ENCODE measurements at regions not wholly inside any gene's neighbourhood (a gene's known extent, or its start where the extent isn't known, plus 50 kb on each side); places are given as distances from the start of the nearest gene placed in this dataset.

- DNase-seq, result no peak
- ChIA-PET POLR2A (no interaction called here), CTCF (interaction anchor here (0.7 kb wide), 1 partner anchor 10 kb away, joined by 3 read pairs; no protein-coding TSS in a partner anchor)
- no peaks in the 10 kb centered on the region for H3K27me3 ChIP-seq (replicated peaks in 2 of 5; ENCODE audit: control insufficient read depth in 4 of 5, insufficient read depth in 5 of 5, low read length in 4 of 5)
- no peaks in the 10 kb centered on the region for H3K4me1 ChIP-seq (ENCODE audit: control extremely low read depth in 1 of 4, control insufficient read depth in 4 of 4, insufficient read depth in 4 of 4, low read length in 3 of 4)
- H3K36me3 ChIP-seq (ENCODE audit: control insufficient read depth in 4 of 4, insufficient read depth in 4 of 4, low read length in 3 of 4), result no peaks in the 10 kb centered on the region
- H3K9me3 ChIP-seq (ENCODE audit: control extremely low read depth in 1 of 5, control insufficient read depth in 4 of 5, insufficient read depth in 2 of 5, low read depth in 1 of 5, low read length in 4 of 5), result no peaks in the 10 kb centered on the region
- no peak overlapping the region for H3K27ac ChIP-seq (ENCODE audit: insufficient read depth in 1 of 2, low read depth in 1 of 2, low read length in 2 of 2, poor library complexity in 1 of 2, severe bottlenecking in 2 of 2)
- H3K4me3 ChIP-seq (ENCODE audit: control insufficient read depth in 1 of 7, extremely low read depth in 1 of 7, insufficient read depth in 4 of 7, low read depth in 2 of 7, low read length in 6 of 7), result no peak overlapping the region
- WGBS (ENCODE audit: insufficient coverage), result 100% methylated on average over 1 of the region's 3 CpGs
These were observed 299.0 kb downstream of the FAT3 start for GRCh38 chr11:92523611-92524010.

GRCh38 chr11:92524542-92524941 lies 299.9 kb downstream of the FAT3 start:
- CTCF ChIA-PET, result no interaction called here
- Histone ChIP-seq H3K4me3 (ENCODE audit: control insufficient read depth in 1 of 7, extremely low read depth in 1 of 7, insufficient read depth in 4 of 7, low read depth in 2 of 7, low read length in 6 of 7) (no peak overlapping the region), H3K27ac (ENCODE audit: insufficient read depth in 1 of 2, low read depth in 1 of 2, low read length in 2 of 2, poor library complexity in 1 of 2, severe bottlenecking in 2 of 2) (no peak overlapping the region), H3K4me1 (ENCODE audit: control extremely low read depth in 1 of 4, control insufficient read depth in 4 of 4, insufficient read depth in 4 of 4, low read length in 3 of 4) (no peaks in the 10 kb centered on the region), H3K36me3 (ENCODE audit: control insufficient read depth in 4 of 4, insufficient read depth in 4 of 4, low read length in 3 of 4) (no peaks in the 10 kb centered on the region), H3K27me3 (replicated peaks in 2 of 5; ENCODE audit: control insufficient read depth in 4 of 5, insufficient read depth in 5 of 5, low read length in 4 of 5) (no peaks in the 10 kb centered on the region), H3K9me3 (ENCODE audit: control extremely low read depth in 1 of 5, control insufficient read depth in 4 of 5, insufficient read depth in 2 of 5, low read depth in 1 of 5, low read length in 4 of 5) (no peaks in the 10 kb centered on the region)
- POLR2A ChIA-PET, result no interaction called here
- no peak for DNase-seq
- WGBS (ENCODE audit: insufficient coverage), result 100% methylated on average over 1 of the region's 5 CpGs

DNA sequence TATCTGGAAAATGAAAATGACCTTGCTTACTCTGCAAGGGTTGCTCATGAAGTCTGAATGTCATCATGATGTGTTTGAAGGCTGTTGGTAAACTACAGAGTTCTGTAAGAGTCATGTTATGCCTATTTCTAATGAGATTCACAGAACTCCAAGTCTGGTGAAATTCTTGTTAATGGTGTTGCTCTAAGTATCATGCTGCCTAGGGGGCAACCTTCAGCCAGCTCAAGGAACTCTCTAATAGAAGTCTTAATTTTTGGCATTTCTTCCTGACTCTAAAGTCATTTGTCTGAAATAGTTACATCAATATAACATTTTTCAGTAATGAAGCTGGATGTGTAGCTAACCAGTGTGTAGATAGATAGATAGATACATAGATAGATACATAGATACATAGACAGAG lies 302.8 kb downstream of the FAT3 start:
- ChIA-PET CTCF (no interaction called here), POLR2A (no interaction called here)
- no peak overlapping the region for H3K27ac ChIP-seq (ENCODE audit: insufficient read depth in 1 of 2, low read depth in 1 of 2, low read length in 2 of 2, poor library complexity in 1 of 2, severe bottlenecking in 2 of 2)
- no peaks in the 10 kb centered on the region for H3K27me3 ChIP-seq (replicated peaks in 2 of 5; ENCODE audit: control insufficient read depth in 4 of 5, insufficient read depth in 5 of 5, low read length in 4 of 5)
- no peaks in the 10 kb centered on the region for H3K9me3 ChIP-seq (ENCODE audit: control extremely low read depth in 1 of 5, control insufficient read depth in 4 of 5, insufficient read depth in 2 of 5, low read depth in 1 of 5, low read length in 4 of 5)
- no peak overlapping the region for H3K4me3 ChIP-seq (ENCODE audit: control insufficient read depth in 1 of 7, extremely low read depth in 1 of 7, insufficient read depth in 4 of 7, low read depth in 2 of 7, low read length in 6 of 7)
- no peaks in the 10 kb centered on the region for H3K36me3 ChIP-seq (ENCODE audit: control insufficient read depth in 4 of 4, insufficient read depth in 4 of 4, low read length in 3 of 4)
- no peaks in the 10 kb centered on the region for H3K4me1 ChIP-seq (ENCODE audit: control extremely low read depth in 1 of 4, control insufficient read depth in 4 of 4, insufficient read depth in 4 of 4, low read length in 3 of 4)
- DNase-seq, result no peak

DNA sequence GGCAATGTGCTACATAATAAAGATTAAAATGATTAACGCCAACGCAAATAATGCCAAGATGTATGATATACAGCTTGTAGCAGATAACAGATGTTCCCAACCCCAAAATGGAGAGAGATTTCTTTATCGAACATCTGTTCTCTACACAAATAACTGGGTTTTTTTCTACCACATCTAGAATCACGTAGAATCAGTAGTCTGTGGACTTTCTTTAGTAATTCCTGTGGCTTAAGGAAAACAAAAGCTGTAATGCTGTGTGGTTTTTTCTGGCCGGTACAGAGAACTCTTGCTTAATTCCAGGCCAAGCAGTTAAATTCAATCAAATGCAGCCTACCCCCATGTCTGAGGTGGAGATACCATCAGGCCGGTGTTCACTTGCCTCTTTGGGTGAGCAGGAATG lies 303.4 kb downstream of the FAT3 start:
- ChIA-PET POLR2A (no interaction called here), CTCF (no interaction called here)
- WGBS (ENCODE audit: insufficient coverage), result 92% methylated on average over 2 of the region's 6 CpGs

GRCh38 chr11:92531065-92531739 lies 306.6 kb downstream of the FAT3 start:
- 90% methylated on average over 7 of the region's 7 CpGs for WGBS (ENCODE audit: insufficient coverage)
- ChIA-PET POLR2A (no interaction called here), CTCF (no interaction called here)
- H3K27me3 ChIP-seq (replicated peaks in 2 of 5; ENCODE audit: control insufficient read depth in 4 of 5, insufficient read depth in 5 of 5, low read length in 4 of 5), result no peaks in the 10 kb centered on the region
- DNase-seq, result no peak
- H3K36me3 ChIP-seq (ENCODE audit: control insufficient read depth in 4 of 4, insufficient read depth in 4 of 4, low read length in 3 of 4), result no peaks in the 10 kb centered on the region
- H3K27ac ChIP-seq (ENCODE audit: insufficient read depth in 1 of 2, low read depth in 1 of 2, low read length in 2 of 2, poor library complexity in 1 of 2, severe bottlenecking in 2 of 2), result no peak overlapping the region
- H3K4me1 ChIP-seq (ENCODE audit: control extremely low read depth in 1 of 4, control insufficient read depth in 4 of 4, insufficient read depth in 4 of 4, low read length in 3 of 4), result no peaks in the 10 kb centered on the region
- H3K9me3 ChIP-seq (ENCODE audit: control extremely low read depth in 1 of 5, control insufficient read depth in 4 of 5, insufficient read depth in 2 of 5, low read depth in 1 of 5, low read length in 4 of 5), result no peaks in the 10 kb centered on the region
- no peak overlapping the region for H3K4me3 ChIP-seq (ENCODE audit: control insufficient read depth in 1 of 7, extremely low read depth in 1 of 7, insufficient read depth in 4 of 7, low read depth in 2 of 7, low read length in 6 of 7)

More for the DNA sequence above, 303.4 kb downstream of the FAT3 start:
- Histone ChIP-seq H3K27me3 (replicated peaks in 2 of 5; ENCODE audit: control insufficient read depth in 4 of 5, insufficient read depth in 5 of 5, low read length in 4 of 5) (no peaks in the 10 kb centered on the region), H3K4me3 (ENCODE audit: control insufficient read depth in 1 of 7, extremely low read depth in 1 of 7, insufficient read depth in 4 of 7, low read depth in 2 of 7, low read length in 6 of 7) (no peak overlapping the region), H3K36me3 (ENCODE audit: control insufficient read depth in 4 of 4, insufficient read depth in 4 of 4, low read length in 3 of 4) (no peaks in the 10 kb centered on the region), H3K4me1 (ENCODE audit: control extremely low read depth in 1 of 4, control insufficient read depth in 4 of 4, insufficient read depth in 4 of 4, low read length in 3 of 4) (no peaks in the 10 kb centered on the region), H3K27ac (ENCODE audit: insufficient read depth in 1 of 2, low read depth in 1 of 2, low read length in 2 of 2, poor library complexity in 1 of 2, severe bottlenecking in 2 of 2) (no peak overlapping the region), H3K9me3 (ENCODE audit: control extremely low read depth in 1 of 5, control insufficient read depth in 4 of 5, insufficient read depth in 2 of 5, low read depth in 1 of 5, low read length in 4 of 5) (no peaks in the 10 kb centered on the region)
- no peak for DNase-seq

DNA sequence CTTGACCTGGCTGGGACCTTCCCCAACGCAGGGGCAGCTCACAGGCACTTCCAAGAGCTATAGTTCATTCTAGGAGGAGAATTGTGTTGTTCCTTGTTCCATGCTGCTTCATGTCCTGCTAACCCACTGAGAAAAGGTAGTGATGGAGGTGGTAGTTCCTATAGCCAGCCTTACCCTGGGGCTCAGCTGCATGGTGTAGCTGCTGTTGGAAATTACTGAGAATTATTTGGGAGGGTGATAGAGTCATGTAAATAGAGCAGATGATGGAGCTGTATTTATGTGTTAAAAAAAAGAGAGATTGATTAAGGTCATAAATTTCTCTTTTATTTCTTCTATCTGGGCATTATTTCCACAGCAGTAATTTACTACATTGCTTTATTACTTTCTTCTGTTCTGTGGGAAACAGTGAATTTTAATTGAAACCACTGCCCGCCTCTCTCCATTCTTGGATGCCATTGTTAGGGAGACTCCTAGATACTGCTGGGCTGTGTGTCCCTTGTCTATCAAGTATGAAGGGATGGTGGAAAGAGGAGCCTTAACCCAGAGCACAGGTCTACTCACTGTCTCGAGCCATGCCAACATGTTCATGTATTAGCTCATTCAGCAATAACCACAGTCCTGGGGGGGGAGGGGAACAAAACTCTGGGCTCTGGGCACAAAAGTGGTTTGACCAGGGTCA lies 309.2 kb downstream of the FAT3 start:
- ChIA-PET POLR2A (no interaction called here), CTCF (interaction anchor here (0.9 to 1.1 kb wide), 2 partner anchors 10 to 24 kb away, joined by 3 read pairs; no protein-coding TSS in a partner anchor)
- no CpG with 5 or more reads among the region's 3 CpGs for WGBS (ENCODE audit: insufficient coverage)

GRCh38 chr11:92536883-92537282 lies 312.3 kb downstream of the FAT3 start:
- WGBS (ENCODE audit: insufficient coverage), result 100% methylated on average over 4 of the region's 4 CpGs
- POLR2A ChIA-PET, result no interaction called here
- Histone ChIP-seq H3K9me3 (ENCODE audit: control extremely low read depth in 1 of 5, control insufficient read depth in 4 of 5, insufficient read depth in 2 of 5, low read depth in 1 of 5, low read length in 4 of 5) (no peaks in the 10 kb centered on the region), H3K36me3 (ENCODE audit: control insufficient read depth in 4 of 4, insufficient read depth in 4 of 4, low read length in 3 of 4) (no peaks in the 10 kb centered on the region), H3K4me3 (ENCODE audit: control insufficient read depth in 1 of 7, extremely low read depth in 1 of 7, insufficient read depth in 4 of 7, low read depth in 2 of 7, low read length in 6 of 7) (no peak overlapping the region), H3K4me1 (ENCODE audit: control extremely low read depth in 1 of 4, control insufficient read depth in 4 of 4, insufficient read depth in 4 of 4, low read length in 3 of 4) (peaks cover 2 to 13% (median 9%) of the 10 kb centered on the region in 4 experiments), H3K27ac (ENCODE audit: insufficient read depth in 1 of 2, low read depth in 1 of 2, low read length in 2 of 2, poor library complexity in 1 of 2, severe bottlenecking in 2 of 2) (no peak overlapping the region), H3K27me3 (replicated peaks in 2 of 5; ENCODE audit: control insufficient read depth in 4 of 5, insufficient read depth in 5 of 5, low read length in 4 of 5) (no peaks in the 10 kb centered on the region)
- DNase-seq, result no peak
- CTCF ChIA-PET, result no interaction called here

More for the DNA sequence above, 309.2 kb downstream of the FAT3 start:
- H3K9me3 ChIP-seq (ENCODE audit: control extremely low read depth in 1 of 5, control insufficient read depth in 4 of 5, insufficient read depth in 2 of 5, low read depth in 1 of 5, low read length in 4 of 5), result no peaks in the 10 kb centered on the region
- no peaks in the 10 kb centered on the region for H3K4me1 ChIP-seq (ENCODE audit: control extremely low read depth in 1 of 4, control insufficient read depth in 4 of 4, insufficient read depth in 4 of 4, low read length in 3 of 4)
- DNase-seq, result no peak
- H3K36me3 ChIP-seq (ENCODE audit: control insufficient read depth in 4 of 4, insufficient read depth in 4 of 4, low read length in 3 of 4), result no peaks in the 10 kb centered on the region
- no peak overlapping the region for H3K4me3 ChIP-seq (ENCODE audit: control insufficient read depth in 1 of 7, extremely low read depth in 1 of 7, insufficient read depth in 4 of 7, low read depth in 2 of 7, low read length in 6 of 7)
- no peak overlapping the region for H3K27ac ChIP-seq (ENCODE audit: insufficient read depth in 1 of 2, low read depth in 1 of 2, low read length in 2 of 2, poor library complexity in 1 of 2, severe bottlenecking in 2 of 2)
- H3K27me3 ChIP-seq (replicated peaks in 2 of 5; ENCODE audit: control insufficient read depth in 4 of 5, insufficient read depth in 5 of 5, low read length in 4 of 5), result no peaks in the 10 kb centered on the region
